ENCODE measurements at regions not wholly inside any gene's neighbourhood (a gene's known extent, or its start where the extent isn't known, plus 50 kb on each side); places are given as distances from the start of the nearest gene placed in this dataset.

DNA sequence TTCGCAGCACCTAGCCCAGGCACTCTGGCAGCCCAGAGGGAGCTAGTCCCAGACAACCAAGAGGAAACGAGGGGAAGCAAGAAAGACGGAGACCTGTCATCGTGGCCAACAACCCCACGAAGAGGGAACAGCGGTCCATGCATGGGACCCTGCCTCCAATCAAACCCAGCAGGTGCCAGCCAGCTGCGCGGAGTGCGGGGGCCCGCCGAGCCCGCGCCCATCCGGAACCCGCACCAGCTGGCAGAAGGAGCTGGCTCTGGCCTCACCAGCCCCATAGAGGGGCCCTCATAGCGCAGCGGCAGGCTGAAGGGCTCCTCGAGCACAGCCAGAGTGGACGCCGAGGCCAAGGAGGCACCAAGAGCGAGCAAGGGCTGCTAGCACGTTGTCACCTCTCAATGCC, 332.4 kb upstream of the MAGEB18 start:
- no peak for DNase-seq
- ChIA-PET CTCF (no interaction called here), POLR2A (no interaction called here)
- Histone ChIP-seq H3K27me3 (replicated peaks in 2 of 5; ENCODE audit: control insufficient read depth in 4 of 5, insufficient read depth in 5 of 5, low read length in 4 of 5) (no peaks in the 10 kb centered on the region), H3K36me3 (ENCODE audit: control insufficient read depth in 4 of 4, insufficient read depth in 4 of 4, low read length in 3 of 4) (no peaks in the 10 kb centered on the region), H3K27ac (ENCODE audit: insufficient read depth in 1 of 2, low read depth in 1 of 2, low read length in 2 of 2, poor library complexity in 1 of 2, severe bottlenecking in 2 of 2) (no peak overlapping the region), H3K4me1 (ENCODE audit: control extremely low read depth in 1 of 4, control insufficient read depth in 4 of 4, insufficient read depth in 4 of 4, low read length in 3 of 4) (no peaks in the 10 kb centered on the region), H3K4me3 (ENCODE audit: control insufficient read depth in 1 of 7, extremely low read depth in 1 of 7, insufficient read depth in 4 of 7, low read depth in 2 of 7, low read length in 6 of 7) (no peak overlapping the region), H3K9me3 (ENCODE audit: control extremely low read depth in 1 of 5, control insufficient read depth in 4 of 5, insufficient read depth in 2 of 5, low read depth in 1 of 5, low read length in 4 of 5) (no peaks in the 10 kb centered on the region)
- 93% methylated on average over 19 of the region's 22 CpGs for WGBS (ENCODE audit: insufficient coverage)

GRCh38 chrX:25807022-25807421, 331.1 kb upstream of the MAGEB18 start:
- 58% methylated on average over 2 of the region's 2 CpGs for WGBS (ENCODE audit: insufficient coverage)
- Histone ChIP-seq H3K4me1 (ENCODE audit: control extremely low read depth in 1 of 4, control insufficient read depth in 4 of 4, insufficient read depth in 4 of 4, low read length in 3 of 4) (no peaks in the 10 kb centered on the region), H3K27ac (ENCODE audit: insufficient read depth in 1 of 2, low read depth in 1 of 2, low read length in 2 of 2, poor library complexity in 1 of 2, severe bottlenecking in 2 of 2) (no peak overlapping the region), H3K27me3 (replicated peaks in 2 of 5; ENCODE audit: control insufficient read depth in 4 of 5, insufficient read depth in 5 of 5, low read length in 4 of 5) (no peaks in the 10 kb centered on the region), H3K4me3 (ENCODE audit: control insufficient read depth in 1 of 7, extremely low read depth in 1 of 7, insufficient read depth in 4 of 7, low read depth in 2 of 7, low read length in 6 of 7) (no peak overlapping the region), H3K36me3 (ENCODE audit: control insufficient read depth in 4 of 4, insufficient read depth in 4 of 4, low read length in 3 of 4) (no peaks in the 10 kb centered on the region), H3K9me3 (ENCODE audit: control extremely low read depth in 1 of 5, control insufficient read depth in 4 of 5, insufficient read depth in 2 of 5, low read depth in 1 of 5, low read length in 4 of 5) (no peaks in the 10 kb centered on the region)
- CTCF ChIA-PET = no interaction called here
- DNase-seq = no peak
- POLR2A ChIA-PET = no interaction called here

GRCh38 chrX:25810202-25810601, 327.9 kb upstream of the MAGEB18 start:
- no peaks in the 10 kb centered on the region for H3K27me3 ChIP-seq (replicated peaks in 2 of 5; ENCODE audit: control insufficient read depth in 4 of 5, insufficient read depth in 5 of 5, low read length in 4 of 5)
- no CpG with 5 or more reads among the region's 1 CpG for WGBS (ENCODE audit: insufficient coverage)
- CTCF ChIA-PET = no interaction called here
- H3K9me3 ChIP-seq (ENCODE audit: control extremely low read depth in 1 of 5, control insufficient read depth in 4 of 5, insufficient read depth in 2 of 5, low read depth in 1 of 5, low read length in 4 of 5) = no peaks in the 10 kb centered on the region
- DNase-seq = no peak
- H3K4me3 ChIP-seq (ENCODE audit: control insufficient read depth in 1 of 7, extremely low read depth in 1 of 7, insufficient read depth in 4 of 7, low read depth in 2 of 7, low read length in 6 of 7) = no peak overlapping the region
- H3K27ac ChIP-seq (ENCODE audit: insufficient read depth in 1 of 2, low read depth in 1 of 2, low read length in 2 of 2, poor library complexity in 1 of 2, severe bottlenecking in 2 of 2) = no peak overlapping the region
- H3K4me1 ChIP-seq (ENCODE audit: control extremely low read depth in 1 of 4, control insufficient read depth in 4 of 4, insufficient read depth in 4 of 4, low read length in 3 of 4) = no peaks in the 10 kb centered on the region
- POLR2A ChIA-PET = no interaction called here
- no peaks in the 10 kb centered on the region for H3K36me3 ChIP-seq (ENCODE audit: control insufficient read depth in 4 of 4, insufficient read depth in 4 of 4, low read length in 3 of 4)

DNA sequence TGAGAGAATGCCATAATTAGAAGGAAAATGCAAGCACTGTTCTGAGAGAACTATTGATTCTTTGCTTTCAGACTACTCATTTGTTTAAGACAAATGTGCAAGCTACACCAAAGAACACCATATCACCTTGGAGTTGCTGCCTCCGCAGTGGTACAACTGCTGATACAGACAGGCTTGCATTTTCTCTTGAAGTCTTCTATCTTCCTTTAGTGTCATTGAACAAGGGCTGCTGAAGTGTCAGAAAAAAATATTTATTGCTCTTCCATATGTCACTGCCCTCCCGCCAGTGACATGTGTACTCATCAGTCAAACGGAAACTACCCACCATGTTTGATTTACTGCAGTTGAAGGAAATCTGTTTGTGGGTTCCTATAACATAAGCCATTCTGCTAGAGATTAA, 318.3 kb upstream of the MAGEB18 start:
- no peak overlapping the region for H3K27ac ChIP-seq (ENCODE audit: insufficient read depth in 1 of 2, low read depth in 1 of 2, low read length in 2 of 2, poor library complexity in 1 of 2, severe bottlenecking in 2 of 2)
- H3K27me3 ChIP-seq (replicated peaks in 2 of 5; ENCODE audit: control insufficient read depth in 4 of 5, insufficient read depth in 5 of 5, low read length in 4 of 5) = no peaks in the 10 kb centered on the region
- CTCF ChIA-PET = no interaction called here
- DNase-seq = no peak
- no peak overlapping the region for H3K4me3 ChIP-seq (ENCODE audit: control insufficient read depth in 1 of 7, extremely low read depth in 1 of 7, insufficient read depth in 4 of 7, low read depth in 2 of 7, low read length in 6 of 7)
- no peaks in the 10 kb centered on the region for H3K36me3 ChIP-seq (ENCODE audit: control insufficient read depth in 4 of 4, insufficient read depth in 4 of 4, low read length in 3 of 4)
- POLR2A ChIA-PET = no interaction called here
- H3K4me1 ChIP-seq (ENCODE audit: control extremely low read depth in 1 of 4, control insufficient read depth in 4 of 4, insufficient read depth in 4 of 4, low read length in 3 of 4) = no peaks in the 10 kb centered on the region
- 73% methylated on average over 2 of the region's 3 CpGs for WGBS (ENCODE audit: insufficient coverage)
- no peaks in the 10 kb centered on the region for H3K9me3 ChIP-seq (ENCODE audit: control extremely low read depth in 1 of 5, control insufficient read depth in 4 of 5, insufficient read depth in 2 of 5, low read depth in 1 of 5, low read length in 4 of 5)

DNA sequence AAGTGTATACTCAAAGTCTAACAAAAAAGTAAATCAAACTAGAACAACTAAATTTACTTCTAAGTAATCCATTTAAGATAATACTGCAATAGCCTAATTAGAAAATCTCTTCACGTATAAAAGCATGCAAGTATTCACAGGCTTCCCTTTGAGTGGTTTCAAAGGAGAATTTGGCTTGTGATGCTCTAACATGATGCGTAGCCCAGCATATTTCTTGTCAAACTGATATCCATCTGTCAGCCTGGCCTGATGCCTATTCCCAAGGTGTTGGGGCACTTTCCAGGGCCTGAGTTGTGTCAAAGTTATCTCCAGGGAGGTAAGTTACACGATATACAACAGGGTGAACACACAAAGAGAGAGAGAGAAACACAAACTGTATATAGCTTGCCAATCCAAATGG, 287.0 kb upstream of the MAGEB18 start:
- 89% methylated on average over 1 of the region's 3 CpGs for WGBS (ENCODE audit: insufficient coverage)
- Histone ChIP-seq H3K27me3 (replicated peaks in 2 of 5; ENCODE audit: control insufficient read depth in 4 of 5, insufficient read depth in 5 of 5, low read length in 4 of 5) (no peaks in the 10 kb centered on the region), H3K4me1 (ENCODE audit: control extremely low read depth in 1 of 4, control insufficient read depth in 4 of 4, insufficient read depth in 4 of 4, low read length in 3 of 4) (no peaks in the 10 kb centered on the region), H3K36me3 (ENCODE audit: control insufficient read depth in 4 of 4, insufficient read depth in 4 of 4, low read length in 3 of 4) (no peaks in the 10 kb centered on the region), H3K9me3 (ENCODE audit: control extremely low read depth in 1 of 5, control insufficient read depth in 4 of 5, insufficient read depth in 2 of 5, low read depth in 1 of 5, low read length in 4 of 5) (no peaks in the 10 kb centered on the region), H3K4me3 (ENCODE audit: control insufficient read depth in 1 of 7, extremely low read depth in 1 of 7, insufficient read depth in 4 of 7, low read depth in 2 of 7, low read length in 6 of 7) (no peak overlapping the region), H3K27ac (ENCODE audit: insufficient read depth in 1 of 2, low read depth in 1 of 2, low read length in 2 of 2, poor library complexity in 1 of 2, severe bottlenecking in 2 of 2) (no peak overlapping the region)
- CTCF ChIA-PET = no interaction called here
- DNase-seq = no peak
- POLR2A ChIA-PET = no interaction called here

DNA sequence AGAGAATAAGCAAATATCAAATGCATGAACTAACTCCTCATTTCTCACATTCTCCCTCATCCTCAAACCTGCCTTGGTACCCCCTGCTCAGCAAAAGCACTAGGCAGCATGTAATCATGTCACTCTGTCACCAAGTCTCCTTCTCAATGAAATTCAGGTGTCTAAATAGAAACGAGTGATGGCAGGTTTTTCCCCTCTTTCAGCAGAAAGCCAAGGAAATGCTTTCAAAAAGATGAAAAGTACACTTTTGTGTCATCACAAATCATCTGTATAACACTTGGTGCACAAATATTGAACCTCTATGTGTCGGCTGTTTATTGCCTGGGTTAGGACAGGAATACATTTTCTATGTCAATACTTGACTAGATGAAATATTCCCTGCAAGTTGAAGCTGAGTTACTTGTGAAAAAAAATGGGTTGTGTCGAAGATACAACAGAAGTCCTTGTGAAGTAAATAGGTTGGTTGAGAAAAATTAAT, 285.1 kb upstream of the MAGEB18 start:
- H3K27me3 ChIP-seq (replicated peaks in 2 of 5; ENCODE audit: control insufficient read depth in 4 of 5, insufficient read depth in 5 of 5, low read length in 4 of 5) = no peaks in the 10 kb centered on the region
- WGBS (ENCODE audit: insufficient coverage) = 57% methylated on average over 1 of the region's 3 CpGs
- H3K36me3 ChIP-seq (ENCODE audit: control insufficient read depth in 4 of 4, insufficient read depth in 4 of 4, low read length in 3 of 4) = no peaks in the 10 kb centered on the region
- ChIA-PET CTCF (no interaction called here), POLR2A (no interaction called here)
- no peak overlapping the region for H3K27ac ChIP-seq (ENCODE audit: insufficient read depth in 1 of 2, low read depth in 1 of 2, low read length in 2 of 2, poor library complexity in 1 of 2, severe bottlenecking in 2 of 2)
- no peaks in the 10 kb centered on the region for H3K9me3 ChIP-seq (ENCODE audit: control extremely low read depth in 1 of 5, control insufficient read depth in 4 of 5, insufficient read depth in 2 of 5, low read depth in 1 of 5, low read length in 4 of 5)
- no peaks in the 10 kb centered on the region for H3K4me1 ChIP-seq (ENCODE audit: control extremely low read depth in 1 of 4, control insufficient read depth in 4 of 4, insufficient read depth in 4 of 4, low read length in 3 of 4)
- DNase-seq = no peak
- no peak overlapping the region for H3K4me3 ChIP-seq (ENCODE audit: control insufficient read depth in 1 of 7, extremely low read depth in 1 of 7, insufficient read depth in 4 of 7, low read depth in 2 of 7, low read length in 6 of 7)

GRCh38 chrX:25858273-25858880, 279.8 kb upstream of the MAGEB18 start:
- WGBS (ENCODE audit: insufficient coverage) = no CpG with 5 or more reads among the region's 3 CpGs
- no peak for DNase-seq
- no peaks in the 10 kb centered on the region for H3K9me3 ChIP-seq (ENCODE audit: control extremely low read depth in 1 of 5, control insufficient read depth in 4 of 5, insufficient read depth in 2 of 5, low read depth in 1 of 5, low read length in 4 of 5)
- H3K4me1 ChIP-seq (ENCODE audit: control extremely low read depth in 1 of 4, control insufficient read depth in 4 of 4, insufficient read depth in 4 of 4, low read length in 3 of 4) = no peaks in the 10 kb centered on the region
- ChIA-PET POLR2A (no interaction called here), CTCF (no interaction called here)
- no peaks in the 10 kb centered on the region for H3K36me3 ChIP-seq (ENCODE audit: control insufficient read depth in 4 of 4, insufficient read depth in 4 of 4, low read length in 3 of 4)
- no peak overlapping the region for H3K27ac ChIP-seq (ENCODE audit: insufficient read depth in 1 of 2, low read depth in 1 of 2, low read length in 2 of 2, poor library complexity in 1 of 2, severe bottlenecking in 2 of 2)
- no peaks in the 10 kb centered on the region for H3K27me3 ChIP-seq (replicated peaks in 2 of 5; ENCODE audit: control insufficient read depth in 4 of 5, insufficient read depth in 5 of 5, low read length in 4 of 5)
- no peak overlapping the region for H3K4me3 ChIP-seq (ENCODE audit: control insufficient read depth in 1 of 7, extremely low read depth in 1 of 7, insufficient read depth in 4 of 7, low read depth in 2 of 7, low read length in 6 of 7)
